GDM1 (cell line): ENCODE measurements at regions not wholly inside any gene's neighbourhood (a gene's known extent, or its start where the extent isn't known, plus 50 kb on each side); places are given as distances from the start of the nearest gene placed in this dataset.
"Not testable (repeated sequence)": the region's sequence is repeated elsewhere in the genome, so short reads cannot be mapped to it uniquely, and the experiment has no call there.

Source experiments
- DNase-seq: peaks from one replicate; lab custom pipeline; 2025; lab: John Stamatoyannopoulos, UW

DNA sequence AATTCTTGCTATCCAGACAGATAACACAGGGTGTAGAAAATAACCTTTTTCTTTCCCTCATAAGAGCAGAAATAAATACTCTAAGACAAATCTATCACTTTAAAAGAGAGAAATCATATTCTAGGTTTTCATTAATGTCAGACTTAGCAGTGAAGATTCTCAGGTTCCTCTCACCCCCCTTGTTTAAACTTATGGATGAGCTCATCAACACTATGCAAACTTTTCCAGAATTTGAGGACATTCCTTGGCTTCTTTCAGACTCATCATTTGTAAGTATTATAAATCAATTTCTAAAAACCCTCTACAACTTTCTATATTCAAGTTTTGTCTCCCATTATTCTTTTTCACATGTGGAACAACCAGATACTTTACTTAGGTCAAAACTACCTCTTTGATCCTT is 374.9 kb upstream of the TRPC7 start:
- no peak for DNase-seq

DNA sequence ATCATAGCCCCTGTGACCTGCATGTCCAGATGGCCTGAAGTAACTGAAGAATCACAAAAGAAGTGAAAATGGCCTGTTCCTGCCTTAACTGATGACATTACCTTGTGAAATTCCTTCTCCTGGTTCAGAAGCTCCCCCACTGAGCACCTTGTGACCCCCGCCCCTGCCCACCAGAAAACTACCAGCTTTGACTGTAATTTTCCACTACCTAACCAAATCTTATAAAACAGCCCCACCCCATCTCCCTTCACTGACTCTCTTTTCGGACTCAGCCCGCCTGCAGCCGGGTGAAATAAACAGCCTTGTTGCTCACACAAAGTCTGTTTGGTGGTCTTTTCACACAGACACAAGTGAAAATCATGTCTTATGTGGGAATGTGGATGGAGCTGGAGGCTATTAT is 373.9 kb upstream of the TRPC7 start:
- DNase-seq, result not testable (repeated sequence)

- no peak for DNase-seq
Observed at GRCh38 chr5:136738829-136739228, 373.5 kb upstream of the TRPC7 start.

- no peak for DNase-seq
Observed at GRCh38 chr5:136736021-136736420, 370.7 kb upstream of the TRPC7 start.

DNA sequence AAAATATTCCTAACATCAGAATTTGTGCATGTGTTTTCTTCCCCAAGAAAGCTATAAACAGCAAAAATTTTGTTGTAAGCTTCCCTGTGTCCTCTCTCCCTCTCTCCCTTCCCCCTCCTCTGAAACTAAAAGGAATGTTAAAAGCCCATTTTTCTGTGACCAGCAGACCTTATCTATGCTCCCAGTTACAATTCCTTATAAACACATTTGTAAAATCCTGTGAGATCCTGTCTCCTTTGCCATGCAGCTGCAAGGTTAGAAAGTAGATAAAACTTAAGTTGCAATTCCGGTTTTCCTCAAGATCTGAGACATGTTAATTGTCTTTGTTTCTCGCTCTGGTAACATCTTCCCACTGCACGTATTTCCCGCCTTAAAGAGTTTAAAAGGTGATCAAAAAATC is 370.3 kb upstream of the TRPC7 start:
- not testable (repeated sequence) for DNase-seq

GRCh38 chr5:136734628-136735027 is 369.3 kb upstream of the TRPC7 start:
- DNase-seq, result no peak

DNA sequence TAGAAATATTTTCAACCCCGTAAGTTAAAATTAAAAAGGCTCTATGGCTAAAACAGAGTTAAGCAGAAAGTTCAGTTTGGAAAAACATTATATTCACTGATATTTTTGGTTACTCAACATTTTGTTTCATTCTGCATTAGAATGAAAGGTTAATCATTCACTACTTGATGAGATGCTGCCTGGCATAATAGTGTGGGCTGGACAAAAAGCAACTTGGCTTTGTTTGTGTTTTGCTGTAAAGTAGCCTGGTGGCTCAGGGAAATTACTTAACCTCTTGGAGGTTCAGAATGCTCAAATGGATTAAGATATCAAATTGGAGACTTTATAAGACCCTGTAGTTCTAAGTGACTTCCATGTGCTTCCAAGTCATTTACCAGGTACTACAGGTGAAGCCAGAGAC is 367.4 kb upstream of the TRPC7 start:
- DNase-seq, result no peak

DNA sequence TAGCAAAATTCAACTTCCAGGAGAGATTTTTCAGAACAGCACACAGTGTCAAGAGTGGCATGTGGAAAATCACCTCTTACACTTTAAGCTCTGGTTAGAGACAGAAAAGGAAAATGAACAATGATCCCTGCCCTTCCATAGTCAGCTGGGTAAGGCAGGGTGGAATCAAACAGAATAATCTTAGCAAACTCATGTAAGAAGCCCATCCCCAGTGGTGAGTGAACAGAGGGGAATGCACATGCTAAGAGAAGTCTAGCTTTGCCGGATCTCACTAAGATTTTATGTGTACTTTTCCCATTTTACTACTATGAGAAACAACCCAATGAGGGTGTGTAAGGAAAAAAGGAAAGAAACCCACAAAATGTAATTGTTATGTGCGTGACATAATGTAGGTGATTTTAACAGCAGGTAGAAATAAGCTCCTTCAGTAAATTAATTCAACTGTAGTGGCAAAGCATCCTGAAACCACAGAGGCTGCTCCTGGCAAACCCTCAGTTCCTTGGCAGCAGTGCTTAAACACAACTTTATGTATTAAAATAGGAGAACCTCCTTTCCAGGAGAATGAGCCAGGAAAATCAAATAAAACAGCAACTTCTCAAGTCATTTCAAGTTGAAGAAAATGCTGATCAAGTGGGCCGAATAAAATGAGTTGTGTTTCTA is 366.0 kb upstream of the TRPC7 start:
- no peak for DNase-seq

DNA sequence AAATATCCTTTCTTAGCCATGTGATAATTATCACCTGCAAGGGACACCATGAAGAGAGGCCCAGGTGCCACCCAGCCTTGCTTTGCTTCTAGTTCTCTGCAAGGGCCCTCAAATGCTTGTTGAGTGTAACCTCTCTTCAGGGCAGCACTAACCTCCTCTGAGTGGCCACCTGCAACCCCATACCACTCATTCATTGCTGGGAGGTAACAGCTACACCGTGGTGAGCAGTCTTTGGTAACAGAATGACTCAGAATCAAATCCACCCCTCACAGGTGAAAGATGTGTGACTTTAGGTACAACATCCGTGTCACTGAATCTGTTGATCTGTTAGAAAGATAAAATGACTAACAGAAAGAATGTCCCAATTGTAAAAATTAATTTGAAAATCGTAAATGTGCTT is 365.1 kb upstream of the TRPC7 start:
- DNase-seq, result no peak

- DNase-seq, result no peak
Observed at GRCh38 chr5:136729901-136730355, 364.6 kb upstream of the TRPC7 start.

GRCh38 chr5:136726506-136726905 is 361.2 kb upstream of the TRPC7 start:
- no peak for DNase-seq

GRCh38 chr5:136724161-136724560 is 358.8 kb upstream of the TRPC7 start:
- no peak for DNase-seq

GRCh38 chr5:136722581-136722980 is 357.2 kb upstream of the TRPC7 start:
- no peak for DNase-seq

- no peak for DNase-seq
Observed at GRCh38 chr5:136722086-136722485, 356.7 kb upstream of the TRPC7 start.

DNA sequence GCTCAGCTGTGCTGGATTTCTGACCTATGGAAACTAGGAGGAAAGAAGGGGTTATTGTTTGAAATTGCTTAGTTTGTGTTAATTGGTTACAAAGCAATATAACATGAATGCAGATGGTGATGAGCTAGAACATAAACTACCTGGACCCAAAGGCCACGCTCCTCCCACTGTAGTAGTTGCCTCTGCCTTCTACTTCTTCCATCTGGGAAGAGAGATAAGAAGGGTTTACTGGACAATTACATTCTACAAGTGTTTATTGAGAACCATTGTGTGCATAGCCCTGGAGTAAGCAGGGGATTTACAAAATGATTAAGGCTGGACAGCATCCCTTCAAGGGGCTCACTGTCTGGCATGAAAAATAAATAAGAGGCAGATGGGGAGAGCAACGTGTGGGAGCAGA is 355.3 kb upstream of the TRPC7 start:
- DNase-seq, result no peak

- no peak for DNase-seq
Observed at GRCh38 chr5:136717917-136718316, 352.6 kb upstream of the TRPC7 start.

- no peak for DNase-seq
Observed at GRCh38 chr5:136714286-136714685, 348.9 kb upstream of the TRPC7 start.

- DNase-seq, result no peak
Observed at GRCh38 chr5:136712628-136713027, 347.3 kb upstream of the TRPC7 start.

DNA sequence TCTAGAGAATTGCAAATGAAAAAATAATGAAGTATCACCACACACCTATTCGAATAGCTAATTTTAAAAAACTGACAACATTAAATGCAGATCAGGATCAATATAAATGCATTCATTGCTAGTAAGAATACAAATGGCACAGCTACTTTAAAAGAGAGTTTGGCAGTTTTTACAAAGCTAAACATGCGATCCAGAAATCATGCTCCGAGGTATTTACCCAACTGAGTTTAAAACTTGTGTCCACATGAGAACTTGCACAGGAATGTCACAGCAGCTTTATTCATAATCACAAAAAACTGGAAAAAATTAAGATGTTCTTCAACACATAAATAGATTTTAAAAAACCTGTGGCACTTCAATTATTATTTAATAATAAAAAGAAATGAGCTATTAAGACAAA is 345.5 kb upstream of the TRPC7 start:
- DNase-seq, result no peak

- no peak for DNase-seq
Observed at GRCh38 chr5:136703706-136704105, 338.4 kb upstream of the TRPC7 start.

DNA sequence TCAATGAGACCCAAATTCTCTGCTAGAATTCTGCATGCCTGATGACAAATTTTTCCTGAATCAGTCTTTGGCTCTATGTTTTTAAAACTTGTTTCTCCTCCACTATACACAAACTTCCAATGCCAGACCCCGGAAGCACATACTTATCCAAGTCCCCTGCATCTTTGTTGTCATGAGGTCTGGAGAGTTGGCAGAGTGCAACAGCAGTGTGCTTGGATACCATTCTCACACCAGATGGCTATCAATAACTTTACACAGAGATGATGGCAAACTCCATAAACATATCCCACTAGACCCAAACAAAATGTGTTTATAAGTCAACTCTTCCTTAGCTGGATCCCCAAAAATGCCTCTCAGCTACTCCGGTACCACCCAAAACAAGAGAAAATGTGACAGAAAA is 337.7 kb upstream of the TRPC7 start:
- no peak for DNase-seq

GRCh38 chr5:136701191-136701590 is 335.8 kb upstream of the TRPC7 start:
- DNase-seq, result no peak

- no peak for DNase-seq
Observed at GRCh38 chr5:136699651-136700050, 334.3 kb upstream of the TRPC7 start.

GRCh38 chr5:136698970-136699369 is 333.6 kb upstream of the TRPC7 start:
- DNase-seq, result no peak

- DNase-seq, result no peak
Observed at GRCh38 chr5:136694258-136694657, 328.9 kb upstream of the TRPC7 start.
